ENCODE measurements at regions not wholly inside any gene's neighbourhood (a gene's known extent, or its start where the extent isn't known, plus 50 kb on each side); places are given as distances from the start of the nearest gene placed in this dataset.

- Mint-ChIP-seq H3K4me1 (peaks cover 7% of the 10 kb centered on the region), H3K36me3 (no peaks in the 10 kb centered on the region), H3K27ac (no peak overlapping the region), H3K27me3 (ENCODE audit: low read depth) (peaks cover 53% of the 10 kb centered on the region), H3K4me3 (no peak overlapping the region), H3K9me3 (peaks cover 6% of the 10 kb centered on the region)
- no peak for TF ChIP-seq CTCF (IDR thresholded peaks at IDR 0.05; ENCODE audit: unreplicated experiment)
- no peak for DNase-seq (ENCODE audit: low spot score in 2 of 2, unreplicated experiment in 2 of 2)
These were observed 75.9 kb upstream of the IRX6 start for GRCh38 chr16:55248058-55248457.

DNA sequence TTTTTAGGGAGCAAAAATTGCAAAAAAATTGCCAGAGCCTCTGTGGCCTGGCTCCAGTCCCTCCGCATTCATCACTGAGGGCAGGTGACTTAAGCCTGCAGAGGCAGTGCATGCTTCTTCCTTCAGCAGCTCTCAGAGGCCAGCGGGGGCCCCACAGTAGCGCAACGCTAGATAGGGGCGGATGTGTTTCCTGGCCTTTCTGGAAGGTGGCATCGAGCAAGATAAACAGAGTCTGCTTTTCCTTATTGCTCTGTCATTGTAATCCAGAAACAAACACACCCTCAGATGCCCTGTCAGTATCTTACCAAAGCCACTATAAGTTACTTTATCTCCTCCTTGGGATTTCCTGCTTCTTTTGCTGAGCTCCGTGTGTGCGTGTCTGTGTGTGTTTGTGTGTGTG, 75.5 kb upstream of the IRX6 start:
- Mint-ChIP-seq H3K27me3 (ENCODE audit: low read depth) (peaks cover 49% of the 10 kb centered on the region), H3K36me3 (no peaks in the 10 kb centered on the region), H3K4me1 (peaks cover 7% of the 10 kb centered on the region), H3K4me3 (no peak overlapping the region), H3K27ac (no peak overlapping the region), H3K9me3 (peaks cover 10% of the 10 kb centered on the region)
- no peak for DNase-seq (ENCODE audit: low spot score in 2 of 2, unreplicated experiment in 2 of 2)
- TF ChIP-seq CTCF (IDR thresholded peaks at IDR 0.05; ENCODE audit: unreplicated experiment): no peak

GRCh38 chr16:55249361-55249760, 74.6 kb upstream of the IRX6 start:
- Mint-ChIP-seq H3K9me3 (peaks cover 19% of the 10 kb centered on the region), H3K4me1 (peaks cover 7% of the 10 kb centered on the region), H3K4me3 (no peak overlapping the region), H3K27ac (no peak overlapping the region), H3K36me3 (peaks cover 3% of the 10 kb centered on the region), H3K27me3 (ENCODE audit: low read depth) (peaks cover 41% of the 10 kb centered on the region)
- no peak for DNase-seq (ENCODE audit: low spot score in 2 of 2, unreplicated experiment in 2 of 2)
- TF ChIP-seq CTCF (IDR thresholded peaks at IDR 0.05; ENCODE audit: unreplicated experiment): no peak

GRCh38 chr16:55249936-55250335, 74.1 kb upstream of the IRX6 start:
- Mint-ChIP-seq H3K27ac (no peak overlapping the region), H3K4me3 (no peak overlapping the region), H3K36me3 (peaks cover 3% of the 10 kb centered on the region)

DNA sequence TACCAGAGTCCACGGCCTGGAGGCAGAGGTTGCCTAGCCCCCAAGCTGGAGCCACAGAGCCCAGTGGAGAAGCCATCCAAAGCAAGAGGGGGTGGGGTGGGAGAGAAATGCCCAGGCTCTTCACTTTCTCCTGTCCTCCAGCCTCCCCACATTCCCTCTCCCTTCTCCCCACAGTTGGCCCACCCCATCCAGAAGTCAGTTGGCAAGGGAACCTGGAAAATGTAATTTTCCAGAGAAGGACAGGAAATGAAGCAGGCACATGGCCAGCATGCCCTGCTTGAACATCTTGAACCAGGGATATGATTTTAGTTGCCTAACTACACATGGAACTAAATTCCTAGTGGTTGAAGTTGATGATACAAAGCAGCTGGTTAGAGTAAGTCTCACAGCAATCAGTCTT, 73.3 kb upstream of the IRX6 start:
- H3K36me3 Mint-ChIP-seq: peaks cover 3% of the 10 kb centered on the region
- peaks cover 9% of the 10 kb centered on the region for H3K4me1 Mint-ChIP-seq
- H3K27me3 Mint-ChIP-seq (ENCODE audit: low read depth): peaks cover 34% of the 10 kb centered on the region
- peaks cover 25% of the 10 kb centered on the region for H3K9me3 Mint-ChIP-seq
- TF ChIP-seq CTCF (IDR thresholded peaks at IDR 0.05; ENCODE audit: unreplicated experiment): no peak
- no peak for DNase-seq (ENCODE audit: low spot score in 2 of 2, unreplicated experiment in 2 of 2)
- no peak overlapping the region for H3K27ac Mint-ChIP-seq
- H3K4me3 Mint-ChIP-seq: no peak overlapping the region

More at GRCh38 chr16:55249936-55250335, 74.1 kb upstream of the IRX6 start:
- TF ChIP-seq CTCF (IDR thresholded peaks at IDR 0.05; ENCODE audit: unreplicated experiment): no peak
- peaks cover 24% of the 10 kb centered on the region for H3K9me3 Mint-ChIP-seq
- DNase-seq (ENCODE audit: low spot score in 2 of 2, unreplicated experiment in 2 of 2): no peak
- peaks cover 41% of the 10 kb centered on the region for H3K27me3 Mint-ChIP-seq (ENCODE audit: low read depth)
- H3K4me1 Mint-ChIP-seq: peaks cover 7% of the 10 kb centered on the region

DNA sequence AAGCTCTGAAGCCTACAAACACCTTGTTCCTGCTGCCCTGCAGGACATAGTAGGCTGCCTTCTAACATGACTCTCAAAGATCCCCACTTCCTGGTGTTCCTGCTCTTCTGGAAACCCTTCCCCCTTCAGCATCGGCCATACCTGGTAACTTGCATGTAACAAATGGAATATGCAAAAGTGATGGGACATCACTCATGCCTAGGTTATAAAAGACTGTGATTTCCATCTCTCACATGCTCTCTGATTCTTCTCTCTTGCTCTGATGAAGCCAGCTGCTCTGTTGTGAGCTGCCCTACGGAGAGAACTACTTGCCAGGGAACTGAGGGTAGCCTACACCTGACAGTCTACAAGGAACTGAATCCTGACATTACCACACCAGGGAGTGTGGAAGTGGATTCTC, 72.9 kb upstream of the IRX6 start:
- H3K27me3 Mint-ChIP-seq (ENCODE audit: low read depth): peaks cover 29% of the 10 kb centered on the region
- H3K9me3 Mint-ChIP-seq: peaks cover 25% of the 10 kb centered on the region
- no peak overlapping the region for H3K27ac Mint-ChIP-seq
- no peak for TF ChIP-seq CTCF (IDR thresholded peaks at IDR 0.05; ENCODE audit: unreplicated experiment)
- H3K4me3 Mint-ChIP-seq: no peak overlapping the region
- H3K36me3 Mint-ChIP-seq: peaks cover 3% of the 10 kb centered on the region
- DNase-seq (ENCODE audit: low spot score in 2 of 2, unreplicated experiment in 2 of 2): no peak
- peaks cover 13% of the 10 kb centered on the region for H3K4me1 Mint-ChIP-seq
